HG03025 (cell line): ENCODE measurements at regions not wholly inside any gene's neighbourhood (a gene's known extent, or its start where the extent isn't known, plus 50 kb on each side); places are given as distances from the start of the nearest gene placed in this dataset.
A peak's percentile ranks its signal among the peaks of the same experiment; 100 is the strongest.
"Not testable (repeated sequence)": the region's sequence is repeated elsewhere in the genome, so short reads cannot be mapped to it uniquely, and the experiment has no call there.

Source experiments
- ATAC-seq: cut with Tn5 transposase; IDR thresholded peaks from one replicate; pipeline ENCODE4 v1.9.1; 2021; ENCODE audit warnings: mild to moderate bottlenecking, moderate library complexity; ENCODE audit not compliant: unreplicated experiment, low FRiP score

DNA sequence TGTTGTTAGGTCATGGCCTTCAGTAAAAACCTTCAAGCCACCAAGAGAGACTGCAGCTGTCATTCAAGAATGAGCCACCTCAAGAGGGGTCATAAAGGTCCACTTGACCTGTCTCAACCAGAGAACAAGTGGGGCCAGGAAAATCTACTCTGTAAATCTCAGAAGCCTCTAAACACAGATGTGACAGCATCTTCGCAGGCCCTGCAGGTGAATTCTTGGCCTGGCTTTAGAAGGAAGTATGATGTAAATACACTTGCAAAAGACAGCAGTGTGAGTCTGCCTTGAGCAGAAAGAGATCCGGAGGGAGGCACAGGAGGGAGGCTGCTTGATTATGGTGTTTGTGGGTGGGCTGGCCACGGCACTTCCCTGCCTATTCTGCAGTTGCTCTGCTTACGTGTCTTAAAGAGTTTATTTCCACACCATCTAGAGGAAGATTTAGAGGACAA, 1082.9 kb downstream of the UQCRFS1 start:
- ATAC-seq = no peak

DNA sequence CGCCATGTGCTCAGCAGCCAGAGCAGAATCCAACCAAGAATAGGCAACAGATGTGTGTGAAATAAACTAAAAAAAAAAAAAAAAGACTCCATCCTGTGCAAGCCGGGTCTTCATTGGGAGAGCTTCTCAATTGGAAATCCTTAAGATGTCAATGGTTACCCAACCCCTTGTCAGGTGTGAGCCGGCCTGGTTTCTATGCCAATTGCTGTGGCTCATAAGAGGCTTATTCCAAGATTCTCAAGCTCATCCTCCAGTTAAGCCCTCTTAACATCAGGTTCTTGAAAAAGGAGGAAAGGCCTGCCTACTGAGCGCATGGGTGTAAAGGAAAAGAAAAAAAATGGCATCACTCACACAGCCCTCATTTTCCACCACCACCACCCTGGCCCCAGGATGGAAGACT, 1084.6 kb downstream of the UQCRFS1 start:
- no peak for ATAC-seq

DNA sequence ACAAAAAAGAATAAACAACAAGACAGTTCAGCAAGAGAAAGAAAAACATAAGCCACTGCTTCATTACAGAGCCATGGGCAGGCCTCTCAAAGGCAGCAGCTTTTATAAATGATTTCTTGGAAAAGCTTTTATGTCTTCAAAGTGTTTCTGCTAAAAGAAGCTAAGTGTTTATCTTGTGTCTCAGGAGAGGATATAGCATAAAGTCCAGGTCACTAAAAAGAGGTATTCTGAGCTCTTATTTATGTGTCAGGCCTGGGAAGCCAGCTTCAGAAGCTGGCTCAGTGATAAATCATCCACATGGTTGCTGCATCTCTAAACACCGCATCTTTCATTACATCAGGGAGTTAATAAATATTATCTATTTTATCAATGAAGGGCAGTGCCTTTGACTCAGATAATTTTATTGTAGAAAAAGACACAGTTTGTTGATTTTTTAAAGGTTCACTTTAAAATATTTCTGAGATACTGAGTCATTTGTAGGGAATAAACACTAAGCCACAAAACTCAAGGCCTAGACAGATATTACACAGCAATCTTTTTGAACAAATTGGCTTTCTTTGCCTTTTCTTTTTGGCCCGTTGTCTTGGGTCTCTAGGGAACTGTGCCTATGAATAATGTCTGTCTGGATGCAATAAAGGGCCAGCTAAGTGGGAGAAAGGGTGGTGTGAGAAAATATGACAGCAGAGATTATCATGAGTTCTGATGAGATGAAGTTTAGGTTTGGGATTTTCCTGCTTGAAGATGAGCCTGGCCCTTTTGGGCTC, 1086.6 kb downstream of the UQCRFS1 start:
- ATAC-seq = no peak

DNA sequence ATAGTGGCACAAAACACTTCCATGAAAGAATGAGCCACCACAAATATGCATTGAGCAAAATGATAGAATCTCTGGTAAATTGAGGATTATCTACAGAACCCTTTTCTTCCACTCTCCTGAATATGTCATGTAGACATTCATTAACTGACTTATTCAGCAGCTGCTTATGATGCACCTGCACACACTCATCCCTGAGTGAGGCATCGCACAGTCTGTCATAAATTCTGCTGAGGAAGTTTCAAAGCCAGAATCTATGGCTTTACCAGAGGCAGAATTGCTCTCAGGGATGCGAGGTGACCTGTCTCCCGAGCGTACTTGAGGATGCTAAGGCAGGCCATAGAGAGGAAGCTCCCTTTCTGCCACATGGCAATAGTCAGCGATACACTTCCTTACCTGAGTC, 1090.2 kb downstream of the UQCRFS1 start:
- ATAC-seq = no peak

DNA sequence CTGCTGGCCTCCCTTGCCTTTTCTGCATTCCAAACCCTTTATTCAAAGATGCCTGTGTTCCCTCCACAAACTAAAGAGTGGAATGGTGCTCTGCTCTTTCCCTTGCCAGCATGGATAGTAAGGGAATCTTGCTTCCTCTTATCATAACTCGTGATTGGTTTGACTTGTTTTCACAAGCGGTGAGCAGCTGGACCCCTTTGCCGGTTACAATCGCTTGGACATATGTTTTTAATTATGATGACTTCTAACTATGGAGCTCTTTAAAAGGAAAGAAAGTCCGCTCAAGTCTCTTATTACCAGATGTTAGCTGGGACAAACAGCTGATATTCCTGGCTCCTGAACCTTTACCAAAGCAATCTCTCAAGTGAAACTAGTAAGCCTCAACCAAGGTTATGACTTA, 1094.7 kb downstream of the UQCRFS1 start:
- no peak for ATAC-seq

DNA sequence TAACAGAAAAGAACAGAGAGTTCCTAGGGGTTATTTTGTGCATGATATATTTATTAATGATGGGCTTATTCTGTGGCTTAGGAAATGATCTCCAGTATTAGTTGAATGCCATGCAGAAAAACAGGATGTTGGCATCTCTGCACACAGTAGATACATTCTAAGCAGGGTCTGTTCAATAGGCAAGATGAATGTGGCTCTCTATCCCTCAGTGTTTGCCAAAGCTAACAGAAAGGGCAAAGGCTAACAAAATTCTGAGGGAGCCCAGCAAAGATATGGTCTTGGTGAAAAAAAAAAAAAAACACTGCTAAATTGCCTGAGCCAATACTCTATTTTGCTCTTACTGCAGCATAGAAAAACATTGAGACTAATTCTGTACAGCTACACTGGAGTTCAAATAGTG, 1095.8 kb downstream of the UQCRFS1 start:
- ATAC-seq = no peak

DNA sequence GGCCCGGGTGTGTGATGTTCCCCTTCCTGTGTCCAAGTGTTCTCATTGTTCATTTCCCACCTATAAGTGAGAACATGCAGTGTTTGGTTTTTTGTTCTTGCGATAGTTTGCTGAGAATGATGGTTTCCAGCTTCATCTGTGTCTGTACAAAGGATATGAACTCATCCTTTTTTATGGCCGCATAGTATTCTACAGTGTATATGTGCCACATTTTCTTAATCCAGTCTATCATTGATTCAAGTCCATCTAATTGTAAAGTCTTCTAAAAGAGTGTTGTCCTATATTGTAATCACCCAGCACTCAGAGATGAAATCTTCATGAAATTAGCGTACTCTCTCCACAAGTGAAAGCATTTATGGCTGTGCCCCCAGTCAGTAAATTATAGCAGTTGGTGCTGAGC, 1096.6 kb downstream of the UQCRFS1 start:
- not testable (repeated sequence) for ATAC-seq

DNA sequence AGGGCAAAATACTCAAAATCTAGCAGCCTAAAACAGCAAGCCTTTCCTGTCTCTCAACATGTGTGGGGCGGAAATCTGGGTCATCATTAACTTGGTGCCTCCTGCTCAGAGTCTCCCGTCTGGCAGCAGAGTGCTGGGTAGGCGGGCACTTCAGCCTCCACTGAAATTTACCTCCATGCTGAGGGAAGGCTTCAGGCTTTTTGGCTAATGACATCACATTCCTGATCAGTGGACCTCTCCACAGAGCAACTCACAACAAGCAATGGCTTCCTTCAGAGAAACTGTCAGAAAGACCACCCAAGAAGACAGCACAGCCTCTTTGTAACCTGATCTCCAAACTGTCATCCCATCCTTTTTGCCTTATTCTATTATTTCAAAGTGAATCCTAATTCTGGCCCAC, 1109.0 kb downstream of the UQCRFS1 start:
- ATAC-seq = no peak

DNA sequence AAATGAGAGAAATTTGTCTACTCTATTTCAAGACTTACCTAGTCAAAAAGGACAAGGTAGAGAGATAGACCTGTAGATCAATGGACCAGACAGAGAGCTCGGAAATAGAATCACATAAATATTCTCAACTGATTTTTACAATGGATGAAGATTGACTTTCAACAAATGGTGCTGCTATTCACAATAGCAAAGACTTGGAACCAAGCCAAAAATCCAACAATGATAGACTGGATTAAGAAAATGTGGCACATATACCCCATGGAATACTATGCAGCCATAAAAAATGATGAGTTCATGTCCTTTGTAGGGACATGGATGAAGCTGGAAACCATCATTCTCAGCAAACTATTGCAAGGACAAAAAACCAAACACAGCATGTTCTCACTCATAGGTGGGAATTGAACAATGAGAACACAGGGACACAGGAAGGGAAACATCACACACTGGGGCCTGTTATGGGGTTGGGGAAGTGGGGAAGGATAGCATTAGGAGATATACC, 1128.2 kb downstream of the UQCRFS1 start:
- ATAC-seq = not testable (repeated sequence)

DNA sequence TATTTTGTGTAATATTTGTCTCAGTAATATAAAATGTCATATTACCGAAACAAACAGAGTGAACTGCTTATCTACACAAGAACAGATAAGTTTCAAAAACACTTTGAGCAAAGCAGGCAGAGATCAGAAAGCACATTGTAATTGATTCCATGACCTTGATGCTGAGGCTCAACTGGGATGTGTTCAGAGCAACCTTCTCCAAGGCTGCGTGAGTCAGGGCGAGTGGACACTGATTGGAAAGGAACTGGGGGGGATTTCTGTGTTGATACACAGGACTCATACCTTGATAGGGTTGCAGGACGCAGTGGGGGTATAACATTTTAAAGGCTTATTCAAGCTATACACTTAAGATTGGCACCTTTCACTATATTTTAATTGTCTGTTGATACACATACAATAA, 1136.3 kb downstream of the UQCRFS1 start:
- ATAC-seq = no peak

DNA sequence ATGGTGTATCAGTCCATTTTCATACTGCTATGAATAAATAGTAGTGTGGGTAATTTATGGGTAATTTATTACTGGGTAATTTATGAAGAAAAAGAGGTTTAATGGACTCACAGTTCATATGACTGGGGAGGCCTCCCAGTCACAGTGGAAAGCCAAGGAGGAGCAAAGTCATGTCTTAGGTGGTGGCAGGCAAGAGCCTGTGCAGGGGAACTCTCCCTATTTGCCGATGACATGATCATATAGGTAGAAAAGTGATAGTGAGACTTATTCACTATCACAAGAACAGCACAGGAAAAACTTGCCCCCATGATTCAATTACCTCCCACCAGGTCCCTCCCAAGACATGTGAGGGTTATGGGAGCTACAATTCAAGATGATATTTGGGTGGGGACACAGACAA, 1137.7 kb downstream of the UQCRFS1 start:
- no peak for ATAC-seq

DNA sequence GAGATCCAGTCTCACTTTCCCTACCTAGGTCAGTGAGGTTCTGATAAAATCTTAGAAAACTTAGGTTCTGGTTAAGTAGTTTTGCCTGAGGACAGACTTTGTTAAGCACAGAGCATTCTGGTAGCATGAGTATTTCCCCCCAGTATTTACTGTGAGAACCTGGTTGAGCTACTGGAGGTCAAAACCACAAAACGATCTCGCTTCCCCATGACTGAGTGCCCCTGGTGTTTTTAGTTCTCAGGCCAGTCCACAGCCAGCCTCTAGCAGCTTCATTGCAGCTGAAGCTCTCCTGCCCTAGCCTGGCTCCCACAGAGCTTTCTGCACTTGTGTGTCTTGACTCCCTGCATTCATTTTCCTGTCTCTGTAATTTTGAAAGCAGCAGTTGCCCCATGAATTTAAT, 1138.2 kb downstream of the UQCRFS1 start:
- ATAC-seq = peak; percentile 77

DNA sequence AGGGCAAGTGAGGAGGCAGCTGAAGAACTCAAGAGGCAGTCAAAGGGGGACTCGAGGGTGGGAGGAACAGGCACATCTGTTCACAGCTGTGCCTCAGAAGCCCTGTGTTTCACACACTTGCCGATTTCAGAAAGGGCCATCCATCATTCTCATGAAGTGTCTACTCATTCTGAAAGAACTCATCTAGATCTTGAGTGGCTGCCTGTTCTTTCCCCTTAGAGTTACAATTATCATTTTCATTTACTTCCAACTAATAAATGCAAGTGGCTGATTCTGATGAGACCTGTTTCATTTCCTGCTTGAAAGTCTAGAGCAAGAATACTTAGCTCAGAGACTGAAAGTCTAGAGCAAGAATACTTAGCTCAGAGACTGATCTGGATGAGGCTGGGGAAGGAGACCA, 1145.1 kb downstream of the UQCRFS1 start:
- ATAC-seq = peak; percentile 58

DNA sequence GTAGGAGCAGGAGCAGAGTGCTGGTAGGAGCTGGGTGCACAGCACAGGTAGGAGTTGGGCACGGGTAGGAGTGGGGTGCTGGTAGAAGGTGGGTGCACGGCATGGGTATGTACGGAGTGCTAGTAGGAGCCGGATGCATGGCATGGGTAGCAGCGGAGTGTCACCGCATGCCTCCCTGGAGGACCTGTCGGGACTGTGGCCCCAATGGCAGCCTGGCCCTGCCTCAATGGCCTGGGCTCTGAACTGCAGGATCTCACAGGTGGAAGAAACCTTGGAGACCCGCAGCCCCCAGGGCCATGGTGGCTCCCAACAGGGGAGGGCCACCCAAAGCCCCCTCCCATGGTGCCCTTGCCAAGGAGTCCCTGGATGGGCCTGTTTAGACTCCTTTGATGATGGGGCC, 1146.0 kb downstream of the UQCRFS1 start:
- ATAC-seq = no peak

DNA sequence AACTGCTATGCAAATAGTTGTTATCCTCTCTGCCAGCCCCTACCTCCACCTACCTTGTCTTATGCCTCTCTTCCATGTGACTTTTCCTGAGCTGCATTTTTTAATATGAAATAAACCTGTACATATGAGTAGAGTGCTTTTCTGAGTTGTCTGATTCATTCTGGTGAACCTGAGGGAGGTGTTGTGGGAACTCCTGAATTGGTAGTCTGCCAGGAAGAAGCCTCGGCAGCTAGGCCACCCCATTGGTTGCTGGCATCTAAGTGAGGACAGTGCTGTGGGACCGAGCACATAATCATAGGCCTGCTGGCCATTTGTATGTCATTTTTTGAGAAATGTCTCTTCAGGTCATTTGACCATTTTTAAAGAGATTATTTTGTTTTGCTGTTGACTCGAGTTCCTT, 1146.8 kb downstream of the UQCRFS1 start:
- no peak for ATAC-seq

DNA sequence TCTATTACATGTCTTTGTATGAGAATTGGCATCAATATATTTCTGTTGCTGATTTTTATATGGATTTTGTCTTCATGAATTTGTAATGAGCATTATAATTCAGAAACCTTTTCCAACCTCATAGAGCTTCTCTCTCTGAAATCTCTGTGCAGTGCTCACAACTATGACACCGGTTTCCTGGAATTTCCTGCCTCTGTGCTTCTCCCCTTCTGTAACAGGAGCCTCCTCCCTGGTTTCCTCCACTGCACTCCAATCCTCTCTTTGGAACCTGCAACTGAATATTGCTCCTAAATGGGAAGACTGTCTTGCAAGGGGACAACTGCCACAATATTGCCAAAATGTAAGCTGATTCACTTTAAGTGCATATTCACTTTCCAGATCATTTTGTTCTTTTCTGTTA, 1147.9 kb downstream of the UQCRFS1 start:
- ATAC-seq = no peak

DNA sequence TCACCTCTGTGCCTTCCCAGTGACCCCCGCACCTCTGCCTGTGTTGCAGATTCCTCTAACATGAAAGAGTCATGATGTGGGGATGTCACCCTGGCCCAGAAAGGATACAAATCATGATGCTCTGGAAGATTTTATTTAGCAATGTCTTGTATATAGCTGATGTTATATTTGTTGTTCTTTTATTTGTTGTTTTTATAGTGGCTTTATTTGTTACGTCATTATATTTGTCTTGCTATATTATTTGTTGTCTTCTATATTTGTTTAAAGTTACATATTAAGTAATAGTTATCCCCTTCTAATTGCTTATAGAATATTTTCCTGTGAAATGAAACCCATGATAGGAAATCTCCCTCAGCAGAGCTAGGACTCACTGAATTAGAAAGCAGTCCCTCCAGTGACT, 1149.2 kb downstream of the UQCRFS1 start:
- no peak for ATAC-seq

DNA sequence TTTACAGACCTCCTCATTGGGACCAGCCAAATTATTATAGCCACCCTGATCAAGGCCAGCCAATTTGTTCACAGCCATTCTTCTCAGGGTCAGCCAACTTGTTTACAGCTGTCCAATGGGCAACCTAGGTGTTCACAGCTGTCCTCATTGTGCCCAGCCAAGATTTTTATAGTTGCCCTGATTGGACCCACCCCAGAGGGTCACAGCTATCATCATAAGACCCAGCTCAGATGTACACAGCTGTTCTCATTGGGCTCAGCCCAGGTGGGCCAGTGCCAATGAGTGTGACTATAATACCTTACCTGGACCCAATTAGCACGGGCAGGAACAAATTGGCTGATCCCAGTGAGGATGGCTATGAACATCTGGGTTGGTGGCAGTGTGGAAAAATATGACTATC, 1151.8 kb downstream of the UQCRFS1 start:
- ATAC-seq = no peak

DNA sequence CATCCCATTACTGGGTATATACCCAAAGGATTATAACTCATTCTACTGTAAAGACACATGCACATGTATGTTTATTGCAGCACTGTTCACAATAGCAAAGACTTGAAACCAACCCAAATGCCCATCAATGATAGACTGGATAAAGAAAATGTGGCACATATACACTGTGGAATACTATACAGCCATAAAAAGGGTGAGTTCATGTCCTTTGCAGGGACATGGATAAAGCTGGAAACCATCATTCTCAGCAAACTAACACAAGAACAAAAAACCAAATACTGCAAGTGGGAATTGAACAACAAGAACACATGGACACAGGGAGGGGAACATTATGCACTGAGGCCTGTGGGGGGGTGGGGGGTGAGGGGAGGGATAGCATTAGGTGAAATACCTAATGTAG, 1155.9 kb downstream of the UQCRFS1 start:
- not testable (repeated sequence) for ATAC-seq

DNA sequence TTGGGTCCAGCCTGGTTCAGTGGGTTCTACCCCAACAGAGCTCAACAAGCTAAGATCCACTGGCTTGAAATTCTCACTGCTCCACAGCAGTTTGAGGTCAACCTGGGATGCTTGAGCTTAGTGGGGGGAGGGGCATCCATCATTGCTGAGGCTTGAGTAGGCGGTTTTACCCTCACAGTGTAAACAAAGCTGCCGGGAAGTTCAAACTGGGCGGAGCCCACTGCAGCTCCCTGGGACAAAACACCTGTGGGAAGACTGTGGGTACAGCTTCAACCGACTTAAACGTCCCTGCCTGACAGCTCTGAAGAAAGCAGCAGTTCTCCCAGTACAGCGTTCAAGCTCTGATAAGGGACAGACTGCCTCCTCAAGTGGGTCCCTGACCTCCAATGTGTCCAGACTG, 1161.9 kb downstream of the UQCRFS1 start:
- no peak for ATAC-seq

DNA sequence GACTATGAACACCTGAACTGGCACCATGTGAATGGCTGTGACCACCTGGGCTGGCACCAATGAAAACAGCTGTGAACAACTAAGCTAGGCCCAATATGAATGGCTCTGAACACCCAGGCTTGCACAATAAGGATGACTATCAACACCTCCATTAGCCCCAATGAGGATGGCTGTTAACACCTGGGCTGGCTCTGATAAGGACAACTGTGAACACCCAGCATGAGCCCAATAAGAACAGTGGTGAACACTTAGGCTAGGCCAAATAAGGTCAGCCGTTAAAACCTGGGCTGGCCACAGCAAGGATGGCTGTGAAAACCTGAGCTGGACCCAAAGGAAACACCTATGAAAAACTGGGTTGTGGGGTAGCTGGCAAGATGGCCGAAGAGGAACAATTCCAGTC, 1163.1 kb downstream of the UQCRFS1 start:
- ATAC-seq = no peak

DNA sequence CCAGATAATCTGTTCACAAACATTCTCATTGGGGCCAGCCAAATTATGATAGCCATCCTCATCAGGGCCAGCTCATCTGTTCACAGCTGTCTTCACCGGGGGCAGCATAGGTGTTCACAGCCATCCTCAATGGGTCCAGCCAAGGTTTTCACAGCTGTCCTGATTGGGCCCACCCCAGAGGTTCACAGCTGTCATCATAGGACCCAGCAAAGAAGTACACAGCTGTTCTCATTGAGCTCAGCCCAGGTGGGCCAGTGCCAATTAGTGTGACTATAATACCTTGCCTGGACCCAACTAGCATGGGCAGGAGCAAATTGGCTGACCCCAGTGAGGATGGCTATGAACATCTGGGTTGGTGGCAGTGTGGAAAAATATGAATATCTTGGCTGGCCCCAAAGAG, 1166.0 kb downstream of the UQCRFS1 start:
- no peak for ATAC-seq

DNA sequence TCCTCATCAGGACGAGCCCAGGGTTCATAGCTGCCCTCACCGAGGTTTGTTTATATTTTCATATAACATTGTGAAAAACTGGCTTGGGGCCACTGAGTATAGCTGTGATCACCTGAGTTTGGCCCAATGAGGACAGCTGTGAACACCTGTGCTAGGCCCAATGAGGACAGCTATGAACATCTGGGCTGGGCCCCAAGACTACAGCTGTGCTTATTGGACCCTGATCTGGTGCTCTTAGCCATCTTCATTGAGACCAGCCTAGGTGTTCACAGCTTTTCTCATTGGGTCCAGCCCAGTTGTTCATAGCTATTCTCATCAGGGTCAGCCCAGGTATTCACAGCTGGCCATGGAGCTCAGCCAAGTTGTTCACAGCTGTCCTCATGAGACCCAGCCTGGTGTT, 1167.3 kb downstream of the UQCRFS1 start:
- ATAC-seq = no peak
